ENCODE measurements at regions not wholly inside any gene's neighbourhood (a gene's known extent, or its start where the extent isn't known, plus 50 kb on each side); places are given as distances from the start of the nearest gene placed in this dataset.
A peak's percentile ranks its signal among the peaks of the same experiment; 100 is the strongest.

DNA sequence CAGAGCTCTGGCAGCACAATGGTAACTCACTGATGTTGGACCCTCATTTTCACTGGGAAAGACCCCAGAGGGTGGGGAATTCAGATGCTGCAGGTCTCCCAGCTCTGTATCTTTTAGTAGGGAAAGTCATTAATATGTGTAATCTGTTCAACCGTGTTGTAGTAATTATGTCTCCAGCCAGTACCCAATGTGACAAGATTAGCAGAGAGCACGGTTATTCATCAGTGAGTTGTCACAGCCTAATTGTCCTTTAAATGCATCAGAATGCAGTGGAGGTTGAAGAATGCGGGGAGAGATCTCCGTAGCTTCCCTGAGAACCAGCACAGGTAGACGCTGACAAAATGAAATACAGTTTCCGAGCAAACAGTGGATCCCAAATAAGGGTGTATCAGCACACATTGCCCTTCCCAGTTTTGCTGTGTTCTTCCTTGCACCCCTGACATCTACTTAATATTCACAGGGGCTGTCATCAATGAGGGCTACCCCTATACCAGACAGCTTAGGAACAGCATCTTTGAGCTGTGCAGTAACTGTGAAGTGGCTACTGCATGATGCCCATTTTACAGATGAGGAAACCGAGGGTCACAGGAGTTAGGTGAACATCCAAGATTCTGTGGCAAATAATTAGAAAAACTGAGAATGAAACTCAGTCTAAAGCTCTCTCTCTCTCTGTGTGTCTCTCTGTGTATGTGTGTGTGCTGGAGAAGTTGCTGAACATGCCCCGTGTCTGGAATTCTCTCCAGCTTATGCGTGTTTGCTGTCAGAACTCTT, 430.4 kb upstream of the HS6ST1 start:
- TF ChIP-seq, protein P1, sequence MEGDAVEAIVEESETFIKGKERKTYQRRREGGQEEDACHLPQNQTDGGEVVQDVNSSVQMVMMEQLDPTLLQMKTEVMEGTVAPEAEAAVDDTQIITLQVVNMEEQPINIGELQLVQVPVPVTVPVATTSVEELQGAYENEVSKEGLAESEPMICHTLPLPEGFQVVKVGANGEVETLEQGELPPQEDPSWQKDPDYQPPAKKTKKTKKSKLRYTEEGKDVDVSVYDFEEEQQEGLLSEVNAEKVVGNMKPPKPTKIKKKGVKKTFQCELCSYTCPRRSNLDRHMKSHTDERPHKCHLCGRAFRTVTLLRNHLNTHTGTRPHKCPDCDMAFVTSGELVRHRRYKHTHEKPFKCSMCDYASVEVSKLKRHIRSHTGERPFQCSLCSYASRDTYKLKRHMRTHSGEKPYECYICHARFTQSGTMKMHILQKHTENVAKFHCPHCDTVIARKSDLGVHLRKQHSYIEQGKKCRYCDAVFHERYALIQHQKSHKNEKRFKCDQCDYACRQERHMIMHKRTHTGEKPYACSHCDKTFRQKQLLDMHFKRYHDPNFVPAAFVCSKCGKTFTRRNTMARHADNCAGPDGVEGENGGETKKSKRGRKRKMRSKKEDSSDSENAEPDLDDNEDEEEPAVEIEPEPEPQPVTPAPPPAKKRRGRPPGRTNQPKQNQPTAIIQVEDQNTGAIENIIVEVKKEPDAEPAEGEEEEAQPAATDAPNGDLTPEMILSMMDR (IDR thresholded peaks at IDR 0.05), result no peak
- H3K36me3 ChIP-seq, result no peaks in the 10 kb centered on the region
- intact Hi-C loops (cut with DNase I), result no loop called here
- H3K4me3 ChIP-seq, result no peak overlapping the region
- no peaks in the 10 kb centered on the region for H3K9me3 ChIP-seq
- no peaks in the 10 kb centered on the region for H3K27me3 ChIP-seq
- no peak overlapping the region for H3K27ac ChIP-seq
- no peak for DNase-seq
- peaks cover 0 to 8% of the 10 kb centered on the region in 2 donors for H3K4me1 ChIP-seq
- no peak for ATAC-seq

DNA sequence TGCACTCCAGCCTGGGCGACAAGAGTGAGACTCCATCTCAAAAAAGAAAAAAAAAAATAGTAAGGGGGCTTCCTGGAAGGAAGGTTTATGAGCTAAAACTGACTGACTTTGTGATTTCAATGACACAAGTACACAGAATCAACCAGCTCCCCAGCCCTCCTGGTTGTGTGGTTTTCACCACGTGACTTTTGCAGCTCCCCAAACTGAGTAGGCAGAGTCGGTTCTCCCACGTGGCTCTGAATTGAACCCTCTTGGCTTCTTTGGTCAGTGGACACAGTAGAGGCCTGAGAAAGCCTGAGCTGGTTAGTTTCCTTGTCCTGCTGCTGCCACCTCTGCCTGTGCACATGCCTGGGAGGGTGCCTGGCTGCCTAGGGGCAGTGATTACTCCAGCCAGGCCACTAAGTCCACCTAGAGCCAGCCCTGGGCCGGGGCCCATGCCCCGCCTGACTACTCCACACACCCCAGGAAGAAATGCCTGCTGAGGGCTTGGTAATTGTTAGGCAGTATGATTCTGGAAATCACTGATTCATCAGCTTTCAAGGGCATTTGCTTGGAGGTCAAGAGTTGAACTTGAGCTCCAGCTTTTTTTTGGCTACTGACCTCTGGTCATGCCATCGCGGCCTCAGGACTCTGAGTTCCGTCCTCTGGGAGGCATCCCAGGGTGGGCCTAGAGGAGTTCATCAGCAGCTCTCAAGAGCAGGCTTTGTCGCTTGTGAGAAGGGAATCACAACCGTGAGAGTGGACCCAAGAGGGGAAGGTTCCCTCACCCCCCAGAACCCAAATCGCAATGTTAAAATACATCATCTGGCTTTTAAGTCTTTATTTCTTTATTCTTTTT, 431.9 kb upstream of the HS6ST1 start:
- H3K36me3 ChIP-seq, result no peaks in the 10 kb centered on the region
- H3K4me3 ChIP-seq, result no peak overlapping the region
- peaks cover 0 to under 1% of the 10 kb centered on the region in 2 donors for H3K27me3 ChIP-seq
- intact Hi-C loops (cut with DNase I), result no loop called here
- no peak overlapping the region for H3K27ac ChIP-seq
- TF ChIP-seq, protein P1 (IDR thresholded peaks at IDR 0.05), result no peak
- H3K4me1 ChIP-seq, result peaks cover 0 to 12% of the 10 kb centered on the region in 2 donors
- no peaks in the 10 kb centered on the region for H3K9me3 ChIP-seq
- no peak for ATAC-seq
- DNase-seq, result peak in 1 of 4 donors; percentile 27

DNA sequence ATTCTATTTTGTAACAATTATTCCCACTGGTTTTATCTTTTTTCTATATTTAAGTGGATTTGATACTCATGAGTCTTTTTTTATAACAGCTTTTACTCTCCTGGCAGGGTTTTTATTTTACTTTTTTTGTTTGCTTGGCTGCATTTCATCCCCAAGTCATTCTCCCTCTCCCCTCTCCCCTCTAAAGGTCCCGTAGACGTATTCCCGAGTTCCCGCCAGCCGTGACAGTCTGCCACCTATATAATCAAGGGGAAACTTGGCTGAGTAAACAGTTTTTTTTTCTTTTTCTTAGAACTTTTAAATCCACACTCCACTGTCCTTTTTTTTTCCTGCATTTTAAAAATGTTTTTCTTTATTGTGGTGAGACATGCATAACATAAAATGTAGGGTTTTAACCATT, 433.1 kb upstream of the HS6ST1 start:
- TF ChIP-seq, protein P1 (IDR thresholded peaks at IDR 0.05), result no peak
- H3K4me3 ChIP-seq, result no peak overlapping the region
- H3K36me3 ChIP-seq, result no peaks in the 10 kb centered on the region
- H3K27me3 ChIP-seq, result peaks cover 0 to 11% of the 10 kb centered on the region in 2 donors
- ATAC-seq (no peak), DNase-seq (no peak)
- H3K4me1 ChIP-seq, result peaks cover 0 to 14% of the 10 kb centered on the region in 2 donors
- no peaks in the 10 kb centered on the region for H3K9me3 ChIP-seq
- intact Hi-C loops (cut with DNase I), result no loop called here
- H3K27ac ChIP-seq, result no peak overlapping the region

DNA sequence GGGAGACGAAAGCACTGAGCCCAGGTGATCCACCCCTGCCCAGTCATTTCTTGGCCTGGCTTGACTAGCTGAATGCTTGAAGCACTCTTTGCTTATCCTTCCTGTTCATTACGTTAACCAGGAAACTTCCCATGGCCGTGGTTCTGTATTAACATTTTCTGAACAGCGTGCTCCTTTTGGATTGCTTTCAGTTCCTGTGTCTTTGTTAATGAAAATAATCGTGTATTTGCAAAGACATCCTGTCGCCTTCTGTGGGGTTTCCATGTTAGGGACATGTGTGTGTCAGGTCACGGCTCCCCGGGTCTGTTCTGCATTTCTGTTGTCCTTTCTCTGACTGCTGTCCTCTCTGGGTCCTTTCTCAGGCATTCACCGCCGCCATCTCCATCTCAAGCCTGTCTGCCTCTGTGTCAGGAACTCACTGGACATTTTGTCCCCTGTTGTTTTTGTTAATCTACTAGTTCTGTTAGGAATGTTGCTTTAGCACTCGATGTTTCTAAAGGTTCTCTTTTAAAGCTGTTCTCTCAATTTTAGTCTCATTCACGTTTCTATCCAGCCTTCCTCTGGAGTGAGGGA, 434.1 kb upstream of the HS6ST1 start:
- Histone ChIP-seq H3K27ac (no peak overlapping the region), H3K36me3 (no peaks in the 10 kb centered on the region), H3K27me3 (peaks cover 0 to 11% of the 10 kb centered on the region in 2 donors), H3K9me3 (no peaks in the 10 kb centered on the region), H3K4me1 (peaks cover 0 to 14% of the 10 kb centered on the region in 2 donors), H3K4me3 (no peak overlapping the region)
- ATAC-seq, result no peak
- TF ChIP-seq, protein P1 (IDR thresholded peaks at IDR 0.05), result no peak
- intact Hi-C loops (cut with DNase I), result no loop called here
- peak in 1 of 4 donors; percentile 43 for DNase-seq

DNA sequence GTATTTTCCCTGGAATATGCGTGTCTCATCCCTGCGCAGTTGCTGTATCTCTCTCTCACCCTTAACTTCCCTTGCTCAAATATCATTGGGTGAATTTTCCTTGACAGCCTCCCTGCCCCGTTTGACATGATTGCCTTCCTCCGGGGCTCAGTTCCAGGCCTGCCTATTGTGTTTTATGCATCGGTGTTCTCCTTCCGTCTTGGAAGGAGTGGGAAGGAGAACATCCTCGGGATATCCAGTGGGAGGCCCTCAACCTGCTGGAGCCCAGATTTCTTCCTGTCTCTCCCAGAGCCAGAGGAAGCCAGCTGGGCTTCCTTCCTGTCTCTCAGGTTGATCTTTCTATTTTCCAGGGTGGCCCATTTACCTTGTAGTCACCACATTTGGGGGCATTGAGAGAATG, 434.7 kb upstream of the HS6ST1 start:
- H3K36me3 ChIP-seq, result no peaks in the 10 kb centered on the region
- no peak overlapping the region for H3K4me3 ChIP-seq
- DNase-seq (no peak), ATAC-seq (no peak)
- no peak overlapping the region for H3K27ac ChIP-seq
- intact Hi-C loops (cut with DNase I), result no loop called here
- peaks cover 0 to 11% of the 10 kb centered on the region in 2 donors for H3K27me3 ChIP-seq
- TF ChIP-seq, protein P1 (IDR thresholded peaks at IDR 0.05), result no peak
- H3K4me1 ChIP-seq, result peaks cover 0 to 14% of the 10 kb centered on the region in 2 donors
- no peaks in the 10 kb centered on the region for H3K9me3 ChIP-seq
